ENCODE measurements at regions not wholly inside any gene's neighbourhood (a gene's known extent, or its start where the extent isn't known, plus 50 kb on each side); places are given as distances from the start of the nearest gene placed in this dataset.

DNA sequence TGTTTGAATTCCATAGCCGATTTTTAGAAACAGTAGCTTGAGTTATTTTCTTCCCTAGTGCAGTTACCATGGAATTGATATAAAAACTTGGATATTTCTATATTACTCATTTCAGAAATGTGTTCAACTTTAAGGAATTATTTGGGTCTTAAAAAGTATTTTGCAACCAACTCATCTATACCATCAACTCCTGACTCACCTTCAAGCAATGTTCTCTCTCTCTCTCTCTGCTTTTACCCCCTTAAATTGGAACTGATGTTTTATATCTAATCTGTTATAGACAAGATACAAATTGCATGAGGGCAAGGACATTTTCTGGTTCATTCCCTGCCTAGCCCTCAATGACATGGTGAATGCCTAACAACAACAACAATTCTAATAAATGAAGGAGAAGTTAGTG lies 214.7 kb upstream of the NRIP1 start:
- no peak for TF ChIP-seq GTF2F1 (IDR thresholded peaks at IDR 0.05; ENCODE audit: low read length)
- TF ChIP-seq SIX4 (CRISPR knock-in tag; IDR thresholded peaks at IDR 0.05) = no peak
- no peak for TF ChIP-seq EZH2 (conservative IDR thresholded peaks at IDR 0.05; ENCODE audit: low read depth, low read length)
- TF ChIP-seq ETV6 (CRISPR knock-in tag; conservative IDR thresholded peaks at IDR 0.05) = no peak
- TF ChIP-seq, protein P1, sequence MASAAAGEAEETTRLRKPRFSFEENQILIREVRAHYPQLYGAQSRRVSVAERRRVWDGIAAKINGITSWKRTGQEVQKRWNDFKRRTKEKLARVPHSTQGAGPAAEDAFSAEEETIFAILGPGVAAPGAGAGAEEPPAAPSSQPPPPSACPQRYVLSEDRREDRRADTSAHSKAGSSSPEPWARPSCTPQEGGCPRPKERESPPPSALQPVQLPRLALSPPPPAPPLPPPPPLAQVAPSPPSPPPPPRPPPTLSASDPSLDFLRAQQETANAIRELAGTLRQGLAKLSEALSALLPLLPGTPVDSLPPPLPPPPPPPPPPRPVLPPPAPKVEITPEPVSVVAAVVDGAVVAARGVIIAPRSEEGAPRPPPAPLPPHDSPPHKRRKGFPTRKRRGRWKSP (CRISPR knock-in tag; IDR thresholded peaks at IDR 0.05) = no peak
- TF ChIP-seq, protein P2, sequence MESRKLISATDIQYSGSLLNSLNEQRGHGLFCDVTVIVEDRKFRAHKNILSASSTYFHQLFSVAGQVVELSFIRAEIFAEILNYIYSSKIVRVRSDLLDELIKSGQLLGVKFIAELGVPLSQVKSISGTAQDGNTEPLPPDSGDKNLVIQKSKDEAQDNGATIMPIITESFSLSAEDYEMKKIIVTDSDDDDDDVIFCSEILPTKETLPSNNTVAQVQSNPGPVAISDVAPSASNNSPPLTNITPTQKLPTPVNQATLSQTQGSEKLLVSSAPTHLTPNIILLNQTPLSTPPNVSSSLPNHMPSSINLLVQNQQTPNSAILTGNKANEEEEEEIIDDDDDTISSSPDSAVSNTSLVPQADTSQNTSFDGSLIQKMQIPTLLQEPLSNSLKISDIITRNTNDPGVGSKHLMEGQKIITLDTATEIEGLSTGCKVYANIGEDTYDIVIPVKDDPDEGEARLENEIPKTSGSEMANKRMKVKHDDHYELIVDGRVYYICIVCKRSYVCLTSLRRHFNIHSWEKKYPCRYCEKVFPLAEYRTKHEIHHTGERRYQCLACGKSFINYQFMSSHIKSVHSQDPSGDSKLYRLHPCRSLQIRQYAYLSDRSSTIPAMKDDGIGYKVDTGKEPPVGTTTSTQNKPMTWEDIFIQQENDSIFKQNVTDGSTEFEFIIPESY (CRISPR knock-in tag; IDR thresholded peaks at IDR 0.05) = no peak
- TF ChIP-seq CREM (IDR thresholded peaks at IDR 0.05) = no peak
- TF ChIP-seq CREM (CRISPR knock-in tag; IDR thresholded peaks at IDR 0.05) = no peak
- no peak for TF ChIP-seq MZF1 (CRISPR knock-in tag; IDR thresholded peaks at IDR 0.05; ENCODE audit: borderline replicate concordance)
